GM04503 (cell line): ENCODE measurements at regions not wholly inside any gene's neighbourhood (a gene's known extent, or its start where the extent isn't known, plus 50 kb on each side); places are given as distances from the start of the nearest gene placed in this dataset.

ENCODE experiments used
- DNase-seq: peaks from one replicate; pipeline ENCODE4 v3.0.0-alpha.2; 2012; ENCODE audit warnings: low read depth

- DNase-seq: no peak
Observed at GRCh38 chr4:73001885-73002284, 67.6 kb downstream of the COX18 start.

- no peak for DNase-seq
Observed at GRCh38 chr4:72997409-72997808, 72.1 kb downstream of the COX18 start.

- no peak for DNase-seq
Observed at GRCh38 chr4:72994670-72995069, 74.8 kb downstream of the COX18 start.

- DNase-seq: no peak
Observed at GRCh38 chr4:72993876-72994275, 75.6 kb downstream of the COX18 start.

GRCh38 chr4:72991873-72992272 is 77.6 kb downstream of the COX18 start:
- no peak for DNase-seq

- DNase-seq: no peak
Observed at GRCh38 chr4:72987741-72988729, 81.5 kb downstream of the COX18 start.

GRCh38 chr4:72984351-72984750 is 85.2 kb downstream of the COX18 start:
- DNase-seq: no peak

- no peak for DNase-seq
Observed at GRCh38 chr4:72983709-72984108, 85.8 kb downstream of the COX18 start.

- DNase-seq: no peak
Observed at GRCh38 chr4:72977936-72978485, 91.5 kb downstream of the COX18 start.

GRCh38 chr4:72975488-72975784 is 94.1 kb downstream of the COX18 start:
- DNase-seq: no peak

GRCh38 chr4:72974694-72975487 is 94.6 kb downstream of the COX18 start:
- no peak for DNase-seq

- peak; percentile 64 for DNase-seq
Observed at GRCh38 chr4:72971572-72971971, 97.9 kb downstream of the COX18 start.

GRCh38 chr4:72970756-72971155 is 98.8 kb downstream of the COX18 start:
- DNase-seq: no peak

- DNase-seq: no peak
Observed at GRCh38 chr4:72969976-72970375, 99.5 kb downstream of the COX18 start.

GRCh38 chr4:72966652-72967051 is 102.9 kb downstream of the COX18 start:
- no peak for DNase-seq

GRCh38 chr4:72959411-72959810 is 110.1 kb downstream of the COX18 start:
- DNase-seq: no peak

GRCh38 chr4:72954811-72955210 is 114.7 kb downstream of the COX18 start:
- no peak for DNase-seq

- DNase-seq: no peak
Observed at GRCh38 chr4:72953571-72953970, 115.9 kb downstream of the COX18 start.

- no peak for DNase-seq
Observed at GRCh38 chr4:72951628-72952027, 117.9 kb downstream of the COX18 start.

- no peak for DNase-seq
Observed at GRCh38 chr4:72951147-72951546, 118.4 kb downstream of the COX18 start.

- no peak for DNase-seq
Observed at GRCh38 chr4:72948080-72948479, 121.4 kb downstream of the COX18 start.

- no peak for DNase-seq
Observed at GRCh38 chr4:72945719-72946336, 123.7 kb downstream of the COX18 start.
